Breast epithelium (tissue), 4 donors: ENCODE measurements at regions not wholly inside any gene's neighbourhood (a gene's known extent, or its start where the extent isn't known, plus 50 kb on each side); places are given as distances from the start of the nearest gene placed in this dataset.
A peak's percentile ranks its signal among the peaks of the same experiment; 100 is the strongest.

Experiments used
- DNase-seq, 2 donors: peaks; one replicate each; pipeline ENCODE4 v3.0.0-alpha.2; 2019; ENCODE audit warnings: low spot score in 2 of 2
- H3K27ac ChIP-seq, 2 donors: fragments of 200-600 bp; sonication (generic) in 1 of 2; one replicate each; pipeline ENCODE4 v1.5.1; 2016 to 2019; ENCODE audit warnings: mild to moderate bottlenecking in 1 of 2
- H3K27me3 ChIP-seq, 2 donors: fragments of 200-600 bp; sonication (generic) in 1 of 2; one replicate each; pipeline versions ENCODE4 v1.5.1 to v1.6.0; 2017 to 2019; ENCODE audit warnings: control low read depth in 1 of 2, mild to moderate bottlenecking in 1 of 2
- H3K36me3 ChIP-seq: fragments of 200-600 bp; one replicate; pipeline ENCODE4 v1.5.1; 2019
- H3K4me1 ChIP-seq, 2 donors: fragments of 200-600 bp; sonication (generic); one replicate each; pipeline ENCODE4 v1.5.1; 2016 to 2019; ENCODE audit warnings: control low read depth in 1 of 2
- H3K4me3 ChIP-seq, 3 donors: fragments of 200-600 bp; sonication (generic); 1 replicate in 2 of 3; 2 replicates in 1 of 3; pipeline ENCODE4 v1.5.1; 2016 to 2019; ENCODE audit warnings: mild to moderate bottlenecking in 3 of 3, moderate library complexity in 2 of 3
- H3K9me3 ChIP-seq, 2 donors: fragments of 200-600 bp; sonication (generic) in 1 of 2; one replicate each; pipeline ENCODE4 v1.5.1; 2016 to 2019; ENCODE audit warnings: control low read depth in 1 of 2
- CTCF ChIP-seq, 3 donors: fragments of 450-650 bp; IDR thresholded peaks; one replicate each; pipeline ENCODE4 v1.5.1; 2016 to 2017; ENCODE audit warnings: antibody characterized with exemption in 3 of 3, mild to moderate bottlenecking in 3 of 3, moderate library complexity in 3 of 3
- POLR2A ChIP-seq: fragments of 450-650 bp; IDR thresholded peaks from one replicate; pipeline ENCODE4 v1.6.1; 2016; ENCODE audit warnings: antibody characterized with exemption, mild to moderate bottlenecking, moderate library complexity
- POLR2AphosphoS5 ChIP-seq, 3 donors: sonication (generic); formaldehyde crosslinking; IDR thresholded peaks; one replicate each; pipeline ENCODE4 v1.6.1; 2017; ENCODE audit warnings: antibody characterized with exemption in 3 of 3
- intact Hi-C: fragments of 100-400 bp; cut with DNase I; formaldehyde crosslinking; loops from one replicate; pipeline ENCODE4 v1.15.1; 2023; ENCODE audit warnings: low total_unique reads

- Histone ChIP-seq H3K27ac (no peak overlapping the region), H3K27me3 (no peaks in the 10 kb centered on the region), H3K9me3 (no peaks in the 10 kb centered on the region), H3K36me3 (no peaks in the 10 kb centered on the region), H3K4me3 (no peak overlapping the region), H3K4me1 (peaks cover 0 to 3% of the 10 kb centered on the region in 2 donors)
- intact Hi-C loops = no loop called here
- TF ChIP-seq CTCF (IDR thresholded peaks at IDR 0.05) = no peak
- no peak for TF ChIP-seq POLR2A
- TF ChIP-seq POLR2AphosphoS5 (IDR thresholded peaks at IDR 0.05) = no peak
- DNase-seq = no peak
These were observed 144.1 kb upstream of the SETBP1 start for GRCh38 chr18:44536619-44537018.

- Histone ChIP-seq H3K4me3 (no peak overlapping the region), H3K27me3 (no peaks in the 10 kb centered on the region), H3K9me3 (no peaks in the 10 kb centered on the region), H3K4me1 (peaks cover 0 to 5% of the 10 kb centered on the region in 2 donors), H3K27ac (no peak overlapping the region), H3K36me3 (no peaks in the 10 kb centered on the region)
- peak in 1 of 2 donors; percentile 17 for DNase-seq
- TF ChIP-seq POLR2A (no peak), POLR2AphosphoS5 (IDR thresholded peaks at IDR 0.05) (no peak), CTCF (IDR thresholded peaks at IDR 0.05) (no peak)
- intact Hi-C loops = no loop called here
These were observed 143.2 kb upstream of the SETBP1 start for GRCh38 chr18:44537526-44537925.

GRCh38 chr18:44539926-44540325 is 140.8 kb upstream of the SETBP1 start:
- intact Hi-C loops = no loop called here
- H3K27me3 ChIP-seq = no peaks in the 10 kb centered on the region
- H3K9me3 ChIP-seq = no peaks in the 10 kb centered on the region
- no peak for DNase-seq
- no peak overlapping the region for H3K27ac ChIP-seq
- TF ChIP-seq CTCF (IDR thresholded peaks at IDR 0.05) = no peak
- no peak for TF ChIP-seq POLR2A
- no peak for TF ChIP-seq POLR2AphosphoS5 (IDR thresholded peaks at IDR 0.05)
- no peaks in the 10 kb centered on the region for H3K36me3 ChIP-seq
- no peak overlapping the region for H3K4me3 ChIP-seq
- H3K4me1 ChIP-seq = peaks cover 0 to 5% of the 10 kb centered on the region in 2 donors

GRCh38 chr18:44541159-44541558 is 139.5 kb upstream of the SETBP1 start:
- TF ChIP-seq CTCF (IDR thresholded peaks at IDR 0.05) (no peak), POLR2AphosphoS5 (IDR thresholded peaks at IDR 0.05) (no peak), POLR2A (no peak)
- DNase-seq = no peak
- H3K9me3 ChIP-seq = no peaks in the 10 kb centered on the region

GRCh38 chr18:44541781-44542180 is 138.9 kb upstream of the SETBP1 start:
- DNase-seq = no peak
- no peak for TF ChIP-seq POLR2A
- intact Hi-C loops = no loop called here

More at GRCh38 chr18:44541159-44541558, 139.5 kb upstream of the SETBP1 start:
- intact Hi-C loops = no loop called here
- Histone ChIP-seq H3K4me1 (peaks cover 0 to 5% of the 10 kb centered on the region in 2 donors), H3K4me3 (no peak overlapping the region), H3K27me3 (no peaks in the 10 kb centered on the region), H3K36me3 (no peaks in the 10 kb centered on the region), H3K27ac (no peak overlapping the region)

GRCh38 chr18:44543387-44543786 is 137.3 kb upstream of the SETBP1 start:
- Histone ChIP-seq H3K9me3 (no peaks in the 10 kb centered on the region), H3K27ac (no peak overlapping the region), H3K4me3 (no peak overlapping the region), H3K36me3 (no peaks in the 10 kb centered on the region), H3K27me3 (no peaks in the 10 kb centered on the region), H3K4me1 (peaks cover 0 to 5% of the 10 kb centered on the region in 2 donors)
- no peak for DNase-seq
- TF ChIP-seq POLR2A = no peak
- no peak for TF ChIP-seq POLR2AphosphoS5 (IDR thresholded peaks at IDR 0.05)
- no peak for TF ChIP-seq CTCF (IDR thresholded peaks at IDR 0.05)
- intact Hi-C loops = no loop called here

More at GRCh38 chr18:44541781-44542180, 138.9 kb upstream of the SETBP1 start:
- H3K27me3 ChIP-seq = no peaks in the 10 kb centered on the region
- H3K36me3 ChIP-seq = no peaks in the 10 kb centered on the region
- no peak overlapping the region for H3K27ac ChIP-seq
- H3K4me1 ChIP-seq = peaks cover 0 to 5% of the 10 kb centered on the region in 2 donors
- H3K4me3 ChIP-seq = no peak overlapping the region
- H3K9me3 ChIP-seq = no peaks in the 10 kb centered on the region
